ENCODE measurements at regions not wholly inside any gene's neighbourhood (a gene's known extent, or its start where the extent isn't known, plus 50 kb on each side); places are given as distances from the start of the nearest gene placed in this dataset.

GRCh38 chr3:117114517-117115265 lies 405.1 kb downstream of the TUSC7 start:
- TF ChIP-seq CTCF (IDR thresholded peaks at IDR 0.05) (no peak), POLR2A (IDR thresholded peaks at IDR 0.05) (no peak)

Measured in thyroid gland (tissue), 4 donors.